ENCODE measurements at regions not wholly inside any gene's neighbourhood (a gene's known extent, or its start where the extent isn't known, plus 50 kb on each side); places are given as distances from the start of the nearest gene placed in this dataset.

GRCh38 chr21:39033878-39034589, 149.2 kb downstream of the PSMG1 start:
- DNase-seq (ENCODE audit: insufficient read length, low spot score): no peak
- no peak for FAIRE-seq

GRCh38 chr21:39029900-39030884, 153.1 kb downstream of the PSMG1 start:
- no peak for DNase-seq (ENCODE audit: insufficient read length, low spot score)

GRCh38 chr21:39029086-39029755, 154.0 kb downstream of the PSMG1 start:
- no peak for FAIRE-seq
- DNase-seq (ENCODE audit: insufficient read length, low spot score): no peak

More at GRCh38 chr21:39029900-39030884, 153.1 kb downstream of the PSMG1 start:
- FAIRE-seq: no peak

GRCh38 chr21:39025198-39025597, 158.1 kb downstream of the PSMG1 start:
- FAIRE-seq: no peak

GRCh38 chr21:39024538-39024937, 158.7 kb downstream of the PSMG1 start:
- FAIRE-seq (no peak), DNase-seq (ENCODE audit: insufficient read length, low spot score) (no peak)

More at GRCh38 chr21:39025198-39025597, 158.1 kb downstream of the PSMG1 start:
- DNase-seq (ENCODE audit: insufficient read length, low spot score): no peak

- no peak for FAIRE-seq
- no peak for DNase-seq (ENCODE audit: insufficient read length, low spot score)
These were observed 160.2 kb downstream of the PSMG1 start for GRCh38 chr21:39022863-39023693.

GRCh38 chr21:39022466-39022862, 160.8 kb downstream of the PSMG1 start:
- FAIRE-seq: no peak
- no peak for DNase-seq (ENCODE audit: insufficient read length, low spot score)

- FAIRE-seq (no peak), DNase-seq (ENCODE audit: insufficient read length, low spot score) (no peak)
These were observed 161.2 kb downstream of the PSMG1 start for GRCh38 chr21:39022035-39022434.

- FAIRE-seq (no peak), DNase-seq (ENCODE audit: insufficient read length, low spot score) (no peak)
These were observed 161.8 kb downstream of the PSMG1 start for GRCh38 chr21:39021478-39021832.

- DNase-seq (ENCODE audit: insufficient read length, low spot score): no peak
These were observed 162.3 kb downstream of the PSMG1 start for GRCh38 chr21:39020751-39021477.

DNA sequence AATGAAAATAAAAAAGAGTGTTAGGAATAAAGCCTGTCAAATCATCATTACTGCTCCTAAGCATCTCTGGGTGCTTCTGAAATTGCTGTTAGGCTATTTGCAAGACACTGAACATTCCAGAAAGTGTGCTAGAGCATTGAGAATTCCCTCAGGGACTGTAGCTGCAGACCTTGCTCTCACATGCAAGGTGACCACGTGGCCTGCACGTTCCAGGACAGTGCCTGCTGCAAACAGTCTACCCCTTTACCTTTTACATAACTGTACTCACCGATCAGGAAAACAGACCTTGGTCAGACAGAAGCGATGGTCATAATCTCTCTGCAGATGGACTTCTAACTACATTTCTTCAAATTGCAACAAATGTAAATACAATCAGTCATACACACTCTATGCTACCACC, 164.5 kb downstream of the PSMG1 start:
- DNase-seq (ENCODE audit: insufficient read length, low spot score): no peak
- no peak for FAIRE-seq

More at GRCh38 chr21:39020751-39021477, 162.3 kb downstream of the PSMG1 start:
- no peak for FAIRE-seq

DNA sequence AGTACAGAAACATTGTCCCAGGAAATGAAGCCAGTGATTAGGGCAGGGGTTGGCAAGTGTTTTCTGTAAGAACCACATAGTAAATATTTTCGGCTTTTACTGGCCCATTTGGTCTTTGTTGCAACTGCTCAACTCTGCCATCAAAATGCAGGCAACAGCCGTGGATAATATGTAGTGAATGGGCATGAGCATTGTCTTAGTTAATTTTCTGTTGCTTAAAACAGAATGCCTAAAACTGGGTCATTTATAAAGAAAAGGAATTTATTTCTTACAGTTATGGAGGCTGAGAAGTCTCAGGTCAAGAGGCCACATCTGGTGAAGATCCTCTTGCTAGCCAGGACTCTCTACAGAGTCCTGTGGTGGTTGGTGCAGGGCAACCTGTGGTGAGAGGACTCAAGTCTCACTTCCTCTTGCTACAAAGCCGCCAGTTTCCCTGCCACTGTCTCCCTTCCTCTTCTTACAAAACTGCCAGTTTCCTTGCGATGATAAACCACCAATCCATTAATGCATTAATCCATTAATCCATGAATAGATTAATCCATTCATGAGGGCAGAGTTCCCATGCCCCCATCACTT, 166.4 kb downstream of the PSMG1 start:
- FAIRE-seq (no peak), DNase-seq (ENCODE audit: insufficient read length, low spot score) (peak; percentile 70)

DNA sequence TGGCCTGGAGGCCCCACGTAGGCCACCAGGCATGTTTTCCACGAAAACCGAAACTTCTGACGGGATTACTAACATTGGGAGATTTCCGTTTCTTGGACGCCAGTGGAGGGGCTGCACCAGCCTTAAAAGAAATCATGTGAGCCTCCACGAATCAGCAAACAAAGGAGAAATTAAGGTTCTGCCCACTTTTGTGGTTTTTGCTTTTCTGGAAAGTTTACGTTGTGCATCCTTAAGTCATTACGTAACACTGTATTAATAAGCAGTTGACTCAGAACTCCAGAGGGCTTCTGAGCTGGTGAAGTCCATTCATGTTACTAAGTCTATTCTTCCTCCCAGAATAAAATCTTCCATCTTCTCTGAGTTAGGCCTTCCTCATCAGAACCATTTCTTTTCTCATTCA, 168.5 kb downstream of the PSMG1 start:
- DNase-seq (ENCODE audit: insufficient read length, low spot score): no peak
- no peak for FAIRE-seq

GRCh38 chr21:39012326-39013230, 170.7 kb downstream of the PSMG1 start:
- DNase-seq (ENCODE audit: insufficient read length, low spot score): no peak
- no peak for FAIRE-seq

DNA sequence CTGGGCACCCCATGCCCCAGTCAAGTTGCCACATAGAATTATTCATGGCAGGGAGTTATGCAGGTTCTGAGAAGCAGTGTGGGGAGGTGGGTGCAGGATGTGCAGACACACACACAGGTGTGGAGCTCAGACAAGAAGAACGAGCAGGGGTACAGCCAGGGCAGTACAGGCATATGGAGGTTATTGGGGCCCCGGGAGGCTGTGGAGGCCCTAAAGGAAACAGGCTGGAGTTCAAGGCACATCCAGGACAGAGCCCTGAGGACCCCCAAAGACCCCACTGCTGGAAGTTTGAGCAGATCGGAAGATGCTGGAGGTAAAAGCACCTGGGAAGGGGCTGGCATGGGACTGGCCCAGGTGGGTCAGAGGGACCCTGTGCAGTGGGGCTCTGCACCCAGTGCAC, 171.3 kb downstream of the PSMG1 start:
- DNase-seq (ENCODE audit: insufficient read length, low spot score) (no peak), FAIRE-seq (no peak)

GRCh38 chr21:39010629-39011404, 172.4 kb downstream of the PSMG1 start:
- FAIRE-seq (no peak), DNase-seq (ENCODE audit: insufficient read length, low spot score) (no peak)

DNA sequence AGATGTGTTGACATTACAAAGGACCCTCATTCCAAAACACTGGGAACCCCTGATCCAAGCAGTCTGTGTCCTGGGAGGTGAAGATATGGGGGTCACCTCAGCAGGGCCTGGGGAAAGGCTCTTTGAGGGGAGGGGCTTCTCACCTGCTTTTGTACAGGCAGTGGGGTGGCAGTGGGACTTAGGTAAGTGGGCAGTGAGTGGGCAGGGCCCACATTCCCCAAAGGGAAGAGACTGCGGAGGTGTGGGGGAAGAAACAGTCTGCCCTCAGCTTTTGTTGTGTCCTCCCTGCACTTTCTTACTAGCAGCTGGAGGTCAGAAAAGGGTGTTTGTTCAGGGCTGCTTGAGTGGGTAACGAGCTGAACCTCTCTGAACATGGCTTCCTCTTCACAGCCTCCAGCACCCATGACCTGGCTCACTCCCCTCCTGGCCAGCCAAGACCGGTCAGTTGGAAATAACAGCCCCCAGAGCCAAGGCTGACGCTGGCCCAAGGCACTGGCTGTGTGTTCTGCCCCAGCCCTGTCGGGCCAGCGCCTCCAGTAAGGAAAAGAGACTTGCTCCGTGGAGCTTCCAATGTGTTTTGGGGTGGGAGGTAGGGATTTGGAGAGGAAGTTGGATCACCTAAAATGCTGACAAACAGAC, 173.5 kb downstream of the PSMG1 start:
- FAIRE-seq: no peak
- no peak for DNase-seq (ENCODE audit: insufficient read length, low spot score)

Measured in GM19239 (cell line).